ENCODE measurements at regions not wholly inside any gene's neighbourhood (a gene's known extent, or its start where the extent isn't known, plus 50 kb on each side); places are given as distances from the start of the nearest gene placed in this dataset.

GRCh38 chr2:217517402-217517801 lies 485.4 kb downstream of the TNS1 start:
- no peak for DNase-seq

GRCh38 chr2:217515615-217516309 lies 487.0 kb downstream of the TNS1 start:
- DNase-seq: no peak

GRCh38 chr2:217513258-217513657 lies 489.5 kb downstream of the TNS1 start:
- no peak for DNase-seq

- no peak for DNase-seq
Observed at GRCh38 chr2:217512728-217513127, 490.1 kb downstream of the TNS1 start.

GRCh38 chr2:217512259-217512658 lies 490.5 kb downstream of the TNS1 start:
- DNase-seq: no peak

GRCh38 chr2:217511850-217512249 lies 490.9 kb downstream of the TNS1 start:
- DNase-seq: no peak

GRCh38 chr2:217510771-217511291 lies 492.0 kb downstream of the TNS1 start:
- DNase-seq: peak in 1 of 5 donors; percentile 38

- no peak for DNase-seq
Observed at GRCh38 chr2:217505303-217505702, 497.5 kb downstream of the TNS1 start.

GRCh38 chr2:217501887-217502286 lies 500.9 kb downstream of the TNS1 start:
- no peak for DNase-seq

- no peak for DNase-seq
Observed at GRCh38 chr2:217497843-217498377, 504.9 kb downstream of the TNS1 start.

GRCh38 chr2:217494557-217494956 lies 508.2 kb downstream of the TNS1 start:
- no peak for DNase-seq

GRCh38 chr2:217491271-217491670 lies 511.5 kb downstream of the TNS1 start:
- no peak for DNase-seq

- no peak for DNase-seq
Observed at GRCh38 chr2:217489145-217489960, 513.4 kb downstream of the TNS1 start.

- DNase-seq: no peak
Observed at GRCh38 chr2:217484046-217484445, 518.7 kb downstream of the TNS1 start.

GRCh38 chr2:217482056-217482710 lies 520.6 kb downstream of the TNS1 start:
- DNase-seq: no peak

- no peak for DNase-seq
Observed at GRCh38 chr2:217481577-217481976, 521.2 kb downstream of the TNS1 start.

GRCh38 chr2:217479566-217479965 lies 523.2 kb downstream of the TNS1 start:
- no peak for DNase-seq

- no peak for DNase-seq
Observed at GRCh38 chr2:217478831-217479455, 523.9 kb downstream of the TNS1 start.

- DNase-seq: no peak
Observed at GRCh38 chr2:217477583-217477982, 525.2 kb downstream of the TNS1 start.

GRCh38 chr2:217475791-217476190 lies 527.0 kb downstream of the TNS1 start:
- no peak for DNase-seq

GRCh38 chr2:217475101-217475500 lies 527.7 kb downstream of the TNS1 start:
- no peak for DNase-seq

GRCh38 chr2:217471319-217471718 lies 531.5 kb downstream of the TNS1 start:
- DNase-seq: no peak
